GM19468 (cell line): ENCODE measurements at regions not wholly inside any gene's neighbourhood (a gene's known extent, or its start where the extent isn't known, plus 50 kb on each side); places are given as distances from the start of the nearest gene placed in this dataset.
"Not testable (repeated sequence)": the region's sequence is repeated elsewhere in the genome, so short reads cannot be mapped to it uniquely, and the experiment has no call there.

Experiments used
- ATAC-seq: cut with Tn5 transposase; IDR thresholded peaks from one replicate; pipeline ENCODE4 v1.9.1; 2021; ENCODE audit warnings: mild to moderate bottlenecking, moderate library complexity, moderate number of reproducible peaks; ENCODE audit not compliant: unreplicated experiment; ENCODE audit errors: extremely low read depth

DNA sequence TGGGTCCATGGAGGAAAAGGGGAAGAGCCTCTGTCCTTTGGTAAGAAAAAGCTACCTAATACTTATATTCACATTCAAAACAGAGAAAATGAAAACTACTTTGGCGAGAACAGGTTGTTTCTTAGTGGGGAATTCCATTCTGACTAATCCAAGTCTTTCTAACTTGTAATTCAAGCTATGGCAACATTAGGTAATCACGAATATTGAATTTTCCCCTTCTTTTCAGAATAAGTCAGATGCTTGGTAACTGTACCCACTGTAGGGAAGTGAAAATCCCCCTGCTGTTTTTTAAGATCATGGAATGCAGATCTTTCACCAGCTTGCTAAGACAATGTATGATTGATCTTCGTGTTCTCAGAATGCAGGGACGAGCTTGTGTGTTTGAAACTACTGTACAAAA, 384.4 kb downstream of the TCERG1L start:
- ATAC-seq: no peak

DNA sequence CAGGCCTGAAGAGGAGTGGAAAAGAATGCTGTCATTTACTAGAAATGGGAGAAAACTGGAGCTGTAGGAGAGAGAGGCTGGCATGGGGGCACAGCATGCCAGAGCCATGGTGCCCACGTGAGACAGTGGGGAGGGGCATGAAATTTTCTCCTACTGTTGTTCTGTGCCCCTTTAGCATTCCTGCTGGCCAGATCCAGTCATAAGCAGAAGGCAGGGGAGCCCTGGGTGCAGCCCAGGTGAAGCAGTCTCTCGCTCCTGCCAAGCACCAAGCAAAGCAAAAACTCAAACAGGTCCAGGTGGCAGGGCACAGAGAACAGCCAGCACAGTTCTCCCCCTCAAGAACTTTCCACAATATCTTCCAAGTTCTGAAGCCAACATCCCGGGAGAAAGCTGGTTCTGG, 383.2 kb downstream of the TCERG1L start:
- ATAC-seq: no peak

- no peak for ATAC-seq
Measured at GRCh38 chr10:130929422-130930325, 381.8 kb downstream of the TCERG1L start.

DNA sequence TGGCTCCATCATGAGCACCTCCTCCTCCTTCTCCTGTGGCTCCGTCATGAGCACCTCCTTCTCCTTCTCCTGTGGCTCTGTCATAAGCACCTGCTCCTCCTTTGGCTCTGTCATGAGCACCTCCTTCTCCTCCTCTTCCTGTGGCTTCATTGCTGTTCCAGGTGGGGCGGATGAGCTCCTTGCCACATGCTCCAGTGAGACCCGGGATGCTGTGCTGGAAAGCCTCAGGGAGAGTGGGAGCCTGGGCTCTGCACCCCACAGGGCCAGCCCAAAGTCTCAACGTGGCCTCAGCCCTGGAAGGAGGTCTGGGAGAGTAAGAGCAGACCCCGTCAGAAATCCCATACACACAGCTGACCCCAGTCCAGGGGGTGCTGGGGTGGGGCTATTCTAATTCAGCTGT, 380.7 kb downstream of the TCERG1L start:
- no peak for ATAC-seq

DNA sequence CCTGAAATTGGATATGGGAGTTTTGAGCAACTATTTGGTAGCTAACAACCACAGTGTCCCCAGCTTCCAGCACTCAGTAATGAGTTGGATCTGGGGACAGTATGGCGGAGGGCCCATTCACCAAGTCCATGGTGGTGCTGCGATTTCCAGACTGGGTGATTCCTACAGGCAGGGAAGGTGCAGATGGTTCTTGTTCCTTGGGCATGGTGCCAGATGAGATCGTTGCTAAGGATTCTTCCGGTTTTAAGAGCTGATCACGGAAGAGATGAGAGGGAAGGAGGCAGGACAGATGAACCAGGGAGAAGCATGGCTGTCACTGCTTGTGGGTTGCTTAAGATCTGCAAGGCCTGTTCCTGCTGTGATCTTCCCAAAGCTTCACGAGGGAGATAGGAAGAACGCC, 380.3 kb downstream of the TCERG1L start:
- no peak for ATAC-seq

DNA sequence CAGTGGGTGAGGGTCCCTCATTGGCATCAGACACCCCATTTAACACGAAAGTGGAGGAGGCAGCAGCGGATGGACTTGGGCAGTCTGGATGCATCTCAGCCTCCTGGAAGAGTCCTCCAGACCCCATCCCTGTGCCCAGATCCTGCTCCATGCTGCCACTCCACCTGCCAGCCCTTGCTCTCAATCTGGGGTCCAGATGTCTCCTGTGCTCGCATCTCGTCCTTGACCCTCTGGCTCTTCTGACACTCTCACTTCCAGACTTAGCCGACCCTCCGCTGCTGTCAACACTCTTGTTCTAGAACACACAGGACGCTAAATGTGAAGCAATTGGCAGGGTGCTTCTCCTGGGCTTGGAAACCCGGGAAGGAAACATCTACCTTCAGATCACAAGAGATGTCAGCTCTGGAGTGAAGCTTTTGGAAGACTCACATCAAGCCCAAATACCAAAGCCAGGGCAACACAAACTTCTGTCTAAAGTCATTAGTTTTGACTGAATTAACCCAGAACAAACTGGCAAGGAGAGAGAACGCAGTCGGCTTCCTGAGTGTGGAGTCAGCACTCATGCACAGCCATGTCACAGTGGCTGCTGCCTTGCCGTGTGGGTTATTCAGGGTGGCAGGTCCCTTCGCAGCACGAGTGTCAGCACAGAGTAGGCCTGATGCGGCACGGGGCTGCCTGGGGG, 379.1 kb downstream of the TCERG1L start:
- no peak for ATAC-seq

DNA sequence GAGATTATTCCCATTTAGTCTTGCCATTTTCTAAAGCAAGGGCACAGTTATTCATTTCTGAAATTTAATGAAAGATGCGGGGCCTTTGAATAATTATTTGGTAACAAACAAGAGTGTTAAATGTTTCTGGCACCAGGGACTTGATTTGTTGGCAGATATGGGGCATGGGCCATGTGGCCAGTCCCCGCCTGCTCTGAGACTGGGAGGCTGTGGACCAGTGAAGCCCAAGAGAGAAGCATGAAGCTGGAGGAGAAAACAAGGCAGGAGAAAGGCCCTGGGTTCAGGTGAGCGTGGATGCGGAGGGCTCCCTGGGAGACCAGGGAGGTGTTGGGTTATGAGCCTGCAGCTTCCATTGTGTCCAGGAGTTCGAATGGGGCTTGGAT, 378.5 kb downstream of the TCERG1L start:
- ATAC-seq: no peak

DNA sequence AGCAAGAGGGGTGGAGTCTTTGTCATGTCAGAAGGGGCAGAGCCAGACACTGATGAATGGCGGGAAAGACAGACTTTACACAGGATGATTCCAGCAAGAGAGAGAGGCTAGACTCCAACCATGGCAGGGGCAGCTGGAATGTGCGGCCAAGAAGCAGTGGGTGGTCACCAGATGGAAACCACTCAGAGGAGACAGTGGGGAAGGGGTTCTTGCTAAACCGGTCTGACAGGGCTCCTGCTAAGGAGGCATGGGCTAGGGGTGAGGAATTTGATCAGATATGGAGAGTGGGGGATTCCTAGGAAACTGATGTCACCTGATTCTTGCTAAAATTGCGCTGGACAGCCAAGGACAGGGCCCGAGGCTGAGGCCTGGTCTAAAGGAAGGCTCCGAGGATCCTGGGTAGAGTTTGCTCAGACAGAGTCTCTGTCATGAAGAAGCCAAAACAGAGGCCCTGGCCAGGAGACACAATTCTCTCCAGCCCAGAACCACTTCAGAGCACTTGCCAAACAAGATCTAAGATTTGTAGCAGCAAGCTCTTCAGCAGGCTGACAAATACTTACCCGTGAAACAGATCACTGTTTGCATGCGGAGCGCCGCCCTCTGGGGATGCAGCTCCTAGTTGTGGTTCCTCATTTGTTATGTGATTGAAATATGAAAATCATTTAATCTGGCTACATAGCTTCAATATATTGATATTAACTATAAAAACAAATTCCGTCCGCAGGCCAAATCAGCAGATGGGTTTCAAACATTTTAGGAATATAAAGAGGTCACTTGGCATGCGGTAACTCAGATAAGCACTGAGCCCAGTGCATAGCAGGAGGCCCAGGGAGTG, 377.0 kb downstream of the TCERG1L start:
- no peak for ATAC-seq

GRCh38 chr10:130935128-130935439, 376.4 kb downstream of the TCERG1L start:
- no peak for ATAC-seq

DNA sequence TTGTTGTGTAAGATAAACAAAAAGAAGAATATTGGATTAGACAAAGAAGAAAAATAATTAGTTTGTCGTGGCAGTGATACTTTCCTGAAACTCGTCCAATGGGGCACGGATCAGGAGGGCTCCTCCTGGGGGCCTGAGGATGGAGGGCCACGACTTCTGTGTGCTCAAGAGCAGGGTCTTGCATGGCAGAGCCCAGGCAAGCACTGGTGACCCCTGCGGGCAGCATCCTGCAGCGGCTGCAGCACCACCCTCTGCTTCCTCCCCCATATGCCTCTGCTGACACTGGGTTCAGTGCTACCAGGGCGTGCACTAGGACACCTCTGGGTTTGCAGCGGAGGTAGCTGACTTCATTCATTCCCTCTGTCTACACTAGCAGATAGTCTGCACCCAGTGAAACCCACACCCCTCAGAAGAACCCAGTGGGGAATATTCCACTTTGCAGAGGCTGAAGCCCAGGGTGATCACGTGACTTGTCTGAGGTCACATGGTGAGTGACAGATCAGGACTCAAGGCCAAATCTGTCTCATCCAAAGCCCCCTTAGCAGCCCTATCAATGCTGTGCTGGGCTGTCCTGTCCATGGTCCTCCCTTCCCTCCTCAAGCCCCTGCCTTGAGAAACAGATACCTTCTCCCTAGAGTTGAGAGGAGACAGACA, 375.5 kb downstream of the TCERG1L start:
- ATAC-seq: no peak

DNA sequence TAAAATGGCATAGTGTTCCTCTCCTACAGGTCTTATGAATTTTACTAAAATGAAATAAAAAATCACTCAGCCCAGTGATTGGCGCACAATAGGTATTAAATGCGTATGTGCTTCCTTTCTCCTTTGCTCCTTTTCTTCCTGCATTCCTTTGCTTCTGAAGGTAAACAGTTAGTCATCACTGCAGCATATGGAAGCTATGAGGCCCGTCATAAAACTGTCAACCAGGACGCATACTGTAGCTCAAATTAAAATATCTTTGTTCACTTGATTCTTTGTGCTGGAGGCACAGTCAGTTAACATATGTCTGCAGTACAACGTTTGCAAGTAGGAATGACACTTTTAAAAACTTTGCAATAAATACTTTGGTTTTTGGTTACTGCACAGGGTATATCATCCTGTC, 374.7 kb downstream of the TCERG1L start:
- ATAC-seq: no peak

DNA sequence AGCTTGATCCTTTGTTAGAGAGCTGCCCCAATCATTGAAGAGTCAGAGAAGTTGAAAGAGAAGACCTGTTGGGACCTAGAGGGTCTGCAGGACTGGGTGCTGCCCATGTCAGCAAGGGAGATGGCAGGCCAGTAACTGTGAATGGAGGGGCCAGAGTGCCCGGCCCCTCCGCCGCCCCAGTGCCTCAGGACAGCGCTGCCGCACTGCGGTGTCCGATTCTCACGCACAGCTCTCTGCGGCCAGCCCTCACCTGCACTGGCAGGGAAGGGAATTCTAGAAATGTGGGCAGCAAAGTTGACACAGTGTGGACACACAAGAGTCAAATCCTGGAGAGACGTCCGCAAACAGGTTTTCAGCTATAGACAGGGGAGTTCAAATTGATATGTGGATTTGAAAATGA, 373.5 kb downstream of the TCERG1L start:
- ATAC-seq: no peak

DNA sequence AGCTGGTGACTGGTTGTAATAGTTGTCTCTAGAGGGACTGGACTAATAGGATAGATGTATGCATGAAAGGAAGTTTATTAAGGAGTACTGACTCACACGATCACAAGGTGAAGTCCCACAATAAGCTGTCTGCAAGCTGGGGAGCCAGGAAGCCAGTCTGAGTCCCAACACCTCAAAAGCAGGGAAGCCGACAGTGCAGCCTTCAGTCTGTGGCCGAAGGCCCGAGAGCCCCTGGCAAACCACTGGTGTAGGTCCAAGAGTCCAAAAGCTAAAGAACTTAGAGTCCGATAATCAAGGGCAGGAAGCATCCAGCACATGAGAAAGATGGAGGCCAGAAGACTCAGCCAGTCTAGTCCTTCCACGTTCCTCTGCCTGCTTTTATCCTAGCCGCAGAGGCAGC, 372.6 kb downstream of the TCERG1L start:
- not testable (repeated sequence) for ATAC-seq

DNA sequence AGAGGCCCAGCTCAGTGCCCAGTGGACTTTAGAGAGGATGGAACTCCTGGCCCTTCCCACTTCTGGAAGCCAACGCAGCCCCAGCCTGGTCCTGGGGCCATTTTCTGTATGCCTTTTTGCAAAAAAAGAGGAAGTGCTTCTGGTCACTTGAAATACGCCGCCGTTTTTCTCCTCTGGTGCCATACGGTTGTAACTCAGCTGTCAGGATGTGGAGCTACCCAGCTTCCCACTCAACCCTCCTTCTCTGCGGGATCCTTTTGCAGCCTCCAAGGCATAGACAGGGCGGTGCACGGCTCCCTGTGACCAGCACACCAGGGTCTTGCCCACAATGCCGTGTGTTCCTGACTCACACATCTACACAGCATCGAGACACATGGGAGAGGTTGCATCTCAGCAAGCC, 369.6 kb downstream of the TCERG1L start:
- ATAC-seq: no peak

GRCh38 chr10:130952086-130952485, 359.4 kb downstream of the TCERG1L start:
- no peak for ATAC-seq

GRCh38 chr10:130954326-130954905, 357.1 kb downstream of the TCERG1L start:
- no peak for ATAC-seq

- no peak for ATAC-seq
Measured at GRCh38 chr10:130956251-130956650, 355.3 kb downstream of the TCERG1L start.

DNA sequence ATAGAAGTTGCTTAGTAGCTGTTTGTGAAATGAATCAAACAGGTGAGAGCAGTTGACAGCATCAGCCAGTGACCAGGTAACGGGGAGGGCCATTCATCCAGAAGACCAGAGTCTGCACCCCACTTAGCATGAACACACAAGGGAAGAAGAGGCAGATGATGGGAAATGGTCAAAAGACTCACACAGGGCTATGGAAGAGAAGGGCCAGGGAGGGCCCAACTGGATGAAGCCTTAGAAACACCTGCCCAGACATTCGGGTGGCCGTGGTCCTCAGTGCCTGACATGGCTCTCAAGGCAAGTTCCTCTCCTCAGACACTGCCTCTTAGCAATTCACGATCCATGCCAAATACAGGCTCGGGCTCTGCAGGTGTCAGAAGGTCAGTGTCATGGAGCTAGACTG, 354.1 kb downstream of the TCERG1L start:
- ATAC-seq: no peak

DNA sequence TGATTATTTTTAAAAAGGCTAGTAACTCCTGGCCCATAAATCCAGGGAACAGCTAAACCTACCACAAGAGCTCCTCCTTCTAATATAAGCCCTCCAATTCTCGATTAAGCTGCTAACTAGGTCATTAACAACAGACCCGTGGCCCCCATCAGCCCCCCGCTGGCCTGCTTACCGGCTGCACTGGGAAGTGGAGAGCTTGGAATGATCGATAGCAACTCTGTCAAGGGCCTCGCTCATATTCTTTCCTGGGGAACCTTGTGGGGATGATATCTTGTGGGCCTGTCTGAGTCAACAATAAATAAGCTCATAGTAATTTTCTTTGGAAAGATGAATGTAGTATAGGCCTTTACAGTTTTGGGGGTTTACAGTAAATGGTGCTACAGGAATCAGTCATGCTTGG, 353.5 kb downstream of the TCERG1L start:
- ATAC-seq: no peak
